IPS-15b (cell line): ENCODE measurements at regions not wholly inside any gene's neighbourhood (a gene's known extent, or its start where the extent isn't known, plus 50 kb on each side); places are given as distances from the start of the nearest gene placed in this dataset.

ENCODE experiments used
- H3K27me3 ChIP-seq: one replicate; pipeline ENCODE4 v1.6.1; 2013; ENCODE audit warnings: low read length; ENCODE audit not compliant: control insufficient read depth, insufficient read depth
- H3K36me3 ChIP-seq: one replicate; pipeline ENCODE4 v1.6.1; 2013; ENCODE audit warnings: low read length; ENCODE audit not compliant: control insufficient read depth, insufficient read depth
- H3K4me1 ChIP-seq: one replicate; pipeline ENCODE4 v1.6.1; 2013; ENCODE audit warnings: mild to moderate bottlenecking, low read length; ENCODE audit not compliant: control insufficient read depth, insufficient read depth
- H3K4me3 ChIP-seq: one replicate; pipeline ENCODE4 v1.5.1; 2013; ENCODE audit warnings: low read depth, low read length
- H3K9ac ChIP-seq: one replicate; pipeline ENCODE4 v1.6.1; 2013; ENCODE audit warnings: low read depth, mild to moderate bottlenecking, low read length
- H3K9me3 ChIP-seq: one replicate; pipeline ENCODE4 v1.6.1; 2013; ENCODE audit warnings: mild to moderate bottlenecking, low read length; ENCODE audit not compliant: control insufficient read depth, insufficient read depth

DNA sequence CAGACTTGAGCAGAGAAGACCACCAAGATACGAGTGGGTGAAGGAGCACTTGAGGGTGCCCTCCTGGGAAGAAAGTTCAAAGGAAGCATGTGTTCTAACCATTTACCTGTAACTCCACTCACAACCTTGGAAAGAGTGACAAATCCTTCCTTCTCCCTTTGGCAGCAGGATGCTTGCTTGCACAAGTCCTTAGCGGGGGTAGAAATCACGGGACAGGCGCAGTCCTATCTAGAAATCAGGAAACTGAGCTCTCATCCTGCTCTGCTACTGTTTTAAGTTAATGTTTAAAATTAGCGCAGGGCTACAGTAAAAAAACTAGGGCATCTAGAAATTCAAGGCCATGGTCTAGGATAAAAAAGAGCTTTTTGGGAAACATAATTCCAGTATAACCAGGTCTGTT lies 100.9 kb upstream of the PTPRM start:
- no peaks in the 10 kb centered on the region for H3K36me3 ChIP-seq
- no peaks in the 10 kb centered on the region for H3K4me1 ChIP-seq
- H3K4me3 ChIP-seq, result no peak overlapping the region
- no peak overlapping the region for H3K9ac ChIP-seq
- no peaks in the 10 kb centered on the region for H3K27me3 ChIP-seq
- H3K9me3 ChIP-seq, result no peaks in the 10 kb centered on the region

DNA sequence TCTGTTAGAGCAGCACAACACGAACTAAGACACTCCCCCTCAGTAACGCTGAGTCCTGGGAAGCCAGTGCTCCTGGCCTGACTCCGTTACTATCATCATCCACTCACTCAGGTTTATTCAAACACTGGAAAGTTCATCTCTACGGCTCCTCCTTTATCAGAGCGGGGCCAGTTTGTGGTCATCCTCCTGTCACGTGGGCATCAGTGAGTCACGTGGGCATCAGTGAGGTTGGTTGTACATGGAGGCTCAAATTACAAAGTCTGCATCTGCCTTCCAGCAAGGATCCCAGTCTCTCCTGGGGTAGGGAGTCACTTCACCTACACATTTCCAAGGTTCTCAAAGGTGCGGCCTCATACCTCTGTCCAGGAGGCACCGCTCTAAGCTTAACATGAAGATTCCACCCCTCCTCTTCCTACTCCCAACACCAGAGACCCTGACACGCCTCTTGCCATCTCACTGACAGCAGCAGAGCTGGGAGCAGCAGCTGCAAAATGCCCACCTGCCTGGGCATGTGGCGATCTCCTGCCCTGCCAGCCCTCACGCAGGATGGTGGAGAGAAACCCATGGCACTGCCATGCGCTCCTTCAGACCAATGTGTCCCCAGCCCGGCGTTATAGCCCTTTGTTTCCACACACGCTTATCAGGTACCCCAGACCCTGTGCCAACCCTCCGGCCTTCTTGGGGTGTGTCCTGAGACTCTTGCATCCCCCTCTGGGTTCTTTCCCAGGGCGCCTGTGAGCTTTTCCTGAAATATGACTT lies 99.2 kb upstream of the PTPRM start:
- Histone ChIP-seq H3K9ac (no peak overlapping the region), H3K4me3 (no peak overlapping the region), H3K4me1 (no peaks in the 10 kb centered on the region), H3K36me3 (no peaks in the 10 kb centered on the region), H3K9me3 (no peaks in the 10 kb centered on the region), H3K27me3 (no peaks in the 10 kb centered on the region)

DNA sequence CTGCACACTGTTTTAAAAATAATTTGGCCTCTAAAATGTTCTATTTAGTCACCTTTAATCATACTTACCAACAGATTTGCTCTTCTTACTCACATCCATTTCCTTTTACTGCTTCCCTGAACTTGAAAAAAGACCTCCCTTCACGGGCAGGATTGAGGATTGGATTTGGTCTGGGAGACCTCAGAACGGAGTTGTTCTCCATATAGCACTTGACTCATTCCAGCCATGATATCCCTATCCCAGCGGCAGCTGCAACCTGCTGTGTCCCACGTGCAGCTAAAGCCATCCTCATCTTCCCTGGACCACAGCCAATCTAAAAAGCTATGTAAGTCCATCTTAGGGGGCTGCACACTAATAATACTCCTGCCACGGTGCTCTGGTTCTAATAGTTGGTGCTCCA lies 97.0 kb upstream of the PTPRM start:
- H3K9ac ChIP-seq, result no peak overlapping the region
- no peaks in the 10 kb centered on the region for H3K27me3 ChIP-seq

GRCh38 chr18:7470503-7470902 lies 96.6 kb upstream of the PTPRM start:
- H3K4me3 ChIP-seq, result no peak overlapping the region
- H3K27me3 ChIP-seq, result no peaks in the 10 kb centered on the region
- H3K9me3 ChIP-seq, result no peaks in the 10 kb centered on the region
- no peaks in the 10 kb centered on the region for H3K36me3 ChIP-seq
- H3K4me1 ChIP-seq, result no peaks in the 10 kb centered on the region
- no peak overlapping the region for H3K9ac ChIP-seq

More for the DNA sequence above, 97.0 kb upstream of the PTPRM start:
- H3K9me3 ChIP-seq, result no peaks in the 10 kb centered on the region
- no peaks in the 10 kb centered on the region for H3K36me3 ChIP-seq
- no peaks in the 10 kb centered on the region for H3K4me1 ChIP-seq
- H3K4me3 ChIP-seq, result no peak overlapping the region

GRCh38 chr18:7476386-7476785 lies 90.7 kb upstream of the PTPRM start:
- H3K36me3 ChIP-seq, result no peaks in the 10 kb centered on the region
- H3K4me3 ChIP-seq, result no peak overlapping the region
- H3K9ac ChIP-seq, result no peak overlapping the region
- no peaks in the 10 kb centered on the region for H3K9me3 ChIP-seq
- no peaks in the 10 kb centered on the region for H3K4me1 ChIP-seq
- no peaks in the 10 kb centered on the region for H3K27me3 ChIP-seq

DNA sequence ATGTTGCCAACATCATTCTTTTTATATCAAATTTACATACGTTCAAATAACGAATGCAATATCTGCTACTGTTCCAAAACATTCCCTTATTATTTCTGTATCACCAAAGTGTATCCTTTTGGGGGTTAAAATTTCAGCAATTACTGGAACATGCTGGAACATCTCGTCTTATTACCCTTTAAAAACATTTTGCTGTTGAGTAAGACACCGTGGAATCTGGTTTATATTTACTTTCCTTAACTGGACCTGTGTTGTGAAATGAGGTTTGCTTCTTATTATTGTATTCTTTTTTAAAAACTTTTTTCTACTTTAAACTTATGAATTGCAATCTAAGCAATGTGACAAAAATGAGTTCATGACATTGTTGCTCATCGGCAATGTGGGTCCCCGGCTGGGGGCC lies 87.4 kb upstream of the PTPRM start:
- no peaks in the 10 kb centered on the region for H3K9me3 ChIP-seq
- H3K9ac ChIP-seq, result no peak overlapping the region
- H3K27me3 ChIP-seq, result no peaks in the 10 kb centered on the region

DNA sequence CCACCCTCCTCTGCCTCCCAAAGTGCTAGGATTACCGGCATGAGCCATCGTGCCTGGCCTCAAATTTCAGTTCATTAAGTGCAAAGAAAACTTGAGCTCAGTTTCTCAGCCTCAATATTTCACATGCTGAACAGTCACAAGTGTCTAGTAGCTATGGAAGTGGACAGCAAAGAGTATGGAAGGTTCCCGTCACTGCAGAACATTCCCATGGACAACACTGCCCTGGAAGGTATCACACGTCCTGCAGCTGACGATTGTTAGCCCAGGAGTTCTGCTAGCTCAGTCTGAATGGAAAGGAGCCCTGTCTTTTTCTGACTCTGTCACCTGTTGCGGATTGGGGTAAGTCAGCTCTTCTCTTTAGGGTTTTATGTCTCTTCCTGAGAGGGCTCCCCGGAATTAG lies 86.2 kb upstream of the PTPRM start:
- Histone ChIP-seq H3K36me3 (no peaks in the 10 kb centered on the region), H3K9ac (no peak overlapping the region), H3K9me3 (no peaks in the 10 kb centered on the region), H3K4me1 (no peaks in the 10 kb centered on the region), H3K4me3 (no peak overlapping the region), H3K27me3 (no peaks in the 10 kb centered on the region)

More for the DNA sequence above, 87.4 kb upstream of the PTPRM start:
- no peaks in the 10 kb centered on the region for H3K4me1 ChIP-seq
- no peak overlapping the region for H3K4me3 ChIP-seq
- H3K36me3 ChIP-seq, result no peaks in the 10 kb centered on the region

- Histone ChIP-seq H3K4me3 (no peak overlapping the region), H3K36me3 (no peaks in the 10 kb centered on the region), H3K27me3 (no peaks in the 10 kb centered on the region), H3K4me1 (no peaks in the 10 kb centered on the region), H3K9me3 (no peaks in the 10 kb centered on the region), H3K9ac (no peak overlapping the region)
These were observed 84.8 kb upstream of the PTPRM start for GRCh38 chr18:7482342-7482741.

GRCh38 chr18:7485616-7486015 lies 81.5 kb upstream of the PTPRM start:
- Histone ChIP-seq H3K36me3 (no peaks in the 10 kb centered on the region), H3K9me3 (no peaks in the 10 kb centered on the region), H3K4me3 (no peak overlapping the region), H3K4me1 (no peaks in the 10 kb centered on the region), H3K9ac (no peak overlapping the region), H3K27me3 (no peaks in the 10 kb centered on the region)

DNA sequence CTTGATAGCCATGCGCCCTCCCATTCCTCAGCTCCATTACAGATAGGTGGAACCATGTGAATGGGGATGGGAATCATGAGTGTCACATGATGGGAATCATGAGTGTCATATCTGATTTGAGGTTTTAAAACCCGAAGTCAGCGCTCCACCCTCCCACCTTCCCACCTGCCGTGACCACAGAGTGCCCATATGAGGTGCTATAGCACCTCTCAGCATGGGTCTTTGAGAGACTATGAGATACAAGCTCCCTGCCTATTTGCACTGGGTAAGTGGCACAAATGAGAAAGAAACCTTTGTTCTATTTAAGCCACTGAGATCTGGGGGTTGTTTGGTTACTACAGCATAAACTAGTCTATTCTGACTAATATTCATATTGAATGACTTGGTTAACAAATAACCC lies 78.5 kb upstream of the PTPRM start:
- Histone ChIP-seq H3K4me3 (no peak overlapping the region), H3K27me3 (no peaks in the 10 kb centered on the region)

DNA sequence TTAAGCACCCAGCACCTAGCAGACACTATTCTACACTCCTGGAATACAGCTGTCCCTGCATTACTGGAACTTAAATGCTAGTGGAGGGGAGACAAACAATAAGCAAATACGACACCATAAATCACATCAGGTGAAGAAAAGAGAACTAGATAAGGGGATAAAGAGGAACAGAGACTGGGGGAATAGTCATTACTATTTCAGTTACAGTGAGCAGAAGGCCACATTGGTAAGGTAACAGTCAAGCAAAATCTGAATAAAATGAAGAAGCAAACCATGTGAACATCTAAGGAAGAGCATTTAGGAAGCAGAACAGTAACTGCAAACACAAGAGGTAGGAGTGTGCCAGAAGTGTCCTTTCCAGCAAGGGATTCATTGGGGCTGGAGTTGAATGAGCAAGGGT lies 77.0 kb upstream of the PTPRM start:
- Histone ChIP-seq H3K9ac (no peak overlapping the region), H3K9me3 (no peaks in the 10 kb centered on the region), H3K4me1 (no peaks in the 10 kb centered on the region), H3K36me3 (no peaks in the 10 kb centered on the region), H3K4me3 (no peak overlapping the region), H3K27me3 (no peaks in the 10 kb centered on the region)

More for the DNA sequence above, 78.5 kb upstream of the PTPRM start:
- no peaks in the 10 kb centered on the region for H3K36me3 ChIP-seq
- no peaks in the 10 kb centered on the region for H3K4me1 ChIP-seq
- no peak overlapping the region for H3K9ac ChIP-seq
- no peaks in the 10 kb centered on the region for H3K9me3 ChIP-seq

- Histone ChIP-seq H3K9ac (no peak overlapping the region), H3K36me3 (no peaks in the 10 kb centered on the region), H3K4me3 (no peak overlapping the region), H3K27me3 (no peaks in the 10 kb centered on the region), H3K9me3 (no peaks in the 10 kb centered on the region), H3K4me1 (no peaks in the 10 kb centered on the region)
These were observed 74.7 kb upstream of the PTPRM start for GRCh38 chr18:7492385-7492784.
